PC-3 (cell line): ENCODE measurements at regions not wholly inside any gene's neighbourhood (a gene's known extent, or its start where the extent isn't known, plus 50 kb on each side); places are given as distances from the start of the nearest gene placed in this dataset.
"Not testable (repeated sequence)": the region's sequence is repeated elsewhere in the genome, so short reads cannot be mapped to it uniquely, and the experiment has no call there.

Experiments
- ATAC-seq: fragments of 200-7000 bp; cut with Tn5 transposase; 2 replicates; pipeline ENCODE4 v1.9.1; 2020; ENCODE audit warnings: mild to moderate bottlenecking, moderate library complexity
- BruUV-seq: library from RNA; stranded (reverse); fragments of 400-500 nt; replicated peaks from 2 replicates; lab custom pipeline; 2021; lab: Mats Ljungman, UMichigan
- CTCF ChIA-PET: fragments of 300-600 bp; sonication (Branson Sonifier 250); formaldehyde crosslinking; loops from one replicate; lab custom pipeline; 2022; ENCODE audit warnings: antibody characterized with exemption; lab: Charles Lee
- POLR2A ChIA-PET: fragments of 300-600 bp; sonication (Branson Sonifier 250); formaldehyde crosslinking; loops from one replicate; lab custom pipeline; 2022; ENCODE audit warnings: antibody characterized with exemption; ENCODE audit not compliant: unreplicated experiment; lab: Charles Lee
- DNase-seq: peaks from one replicate; pipeline ENCODE4 v3.0.0-alpha.2; 2015
- H2AFZ ChIP-seq: fragments of 300-600 bp; sonication (generic); 2 replicates; pipeline ENCODE4 v1.6.0; 2016; ENCODE audit warnings: antibody characterized with exemption, low read length
- H3F3A ChIP-seq: fragments of 300-600 bp; sonication (generic); one replicate; pipeline ENCODE4 v1.6.0; 2017; ENCODE audit warnings: antibody characterized with exemption, low read length, control low read depth, mild to moderate bottlenecking; ENCODE audit not compliant: unreplicated experiment
- H3K27ac ChIP-seq: fragments of 300-600 bp; sonication (generic); 2 replicates; pipeline ENCODE4 v1.5.1; 2016; ENCODE audit warnings: mild to moderate bottlenecking, low read length
- H3K27me3 ChIP-seq: fragments of 300-600 bp; sonication (generic); 2 replicates; pipeline ENCODE4 v1.6.1; 2016; ENCODE audit warnings: low read length, mixed read lengths
- H3K36me3 ChIP-seq: fragments of 300-600 bp; sonication (generic); 2 replicates; pipeline ENCODE4 v1.6.1; 2016; ENCODE audit warnings: low read depth, mixed run types, low read length, mixed read lengths
- H3K4me1 ChIP-seq: fragments of 300-600 bp; sonication (generic); 2 replicates; pipeline ENCODE4 v1.5.1; 2016; ENCODE audit warnings: low read length; ENCODE audit not compliant: insufficient read depth
- H3K4me2 ChIP-seq: fragments of 300-600 bp; sonication (generic); 2 replicates; pipeline ENCODE4 v1.6.0; 2016; ENCODE audit warnings: low read length
- H3K4me3 ChIP-seq: fragments of 300-600 bp; sonication (generic); 2 replicates; pipeline ENCODE4 v1.5.1; 2016; ENCODE audit warnings: mild to moderate bottlenecking, low read length, mixed read lengths
- H3K79me2 ChIP-seq: fragments of 300-600 bp; sonication (generic); 2 replicates; pipeline ENCODE4 v1.6.1; 2017; ENCODE audit warnings: low read length, mixed read lengths
- H3K9ac ChIP-seq: fragments of 300-600 bp; sonication (generic); 2 replicates; pipeline ENCODE4 v1.6.0; 2016; ENCODE audit warnings: mild to moderate bottlenecking, low read length
- H3K9me2 ChIP-seq: fragments of 300-600 bp; sonication (generic); replicated peaks from 2 replicates; pipeline ENCODE4 v1.6.1; 2016; ENCODE audit warnings: mixed run types, low read length, mixed read lengths
- H3K9me3 ChIP-seq: fragments of 300-600 bp; sonication (generic); 2 replicates; pipeline ENCODE4 v1.6.1; 2016; ENCODE audit warnings: low read length, mixed read lengths
- H4K20me1 ChIP-seq: fragments of 300-600 bp; sonication (generic); 2 replicates; pipeline ENCODE4 v1.6.1; 2016; ENCODE audit warnings: low read length, mixed read lengths
- CTCF ChIP-seq: fragments of 300-600 bp; sonication (generic); conservative IDR thresholded peaks from 2 replicates; pipeline ENCODE4 v1.5.1; 2017; ENCODE audit warnings: antibody characterized with exemption, low read depth, mild to moderate bottlenecking, low read length
- EZH2 ChIP-seq: fragments of 300-600 bp; sonication (generic); IDR thresholded peaks from one replicate; pipeline ENCODE4 v1.6.1; 2017; ENCODE audit warnings: antibody characterized with exemption, mild to moderate bottlenecking, low read length; ENCODE audit not compliant: unreplicated experiment
- EZH2phosphoT487 ChIP-seq: fragments of 300-600 bp; sonication (generic); IDR thresholded peaks from 2 replicates; pipeline ENCODE4 v1.6.1; 2018; ENCODE audit warnings: mild to moderate bottlenecking, antibody characterized with exemption, low read length, borderline replicate concordance
- intact Hi-C: fragments of 100-400 bp; cut with micrococcal nuclease; formaldehyde crosslinking; loops from 2 replicates; pipeline ENCODE4 v1.9.0; 2023

- peaks cover 11% of the 10 kb centered on the region; the same call in 1 of the 2 replicates for H3K9me3 ChIP-seq
- H3K4me2 ChIP-seq = no peak overlapping the region
- H3K27me3 ChIP-seq = no peaks in the 10 kb centered on the region
- H3K9me2 ChIP-seq = no peaks in the 10 kb centered on the region
- BruUV-seq = no TSS peak
- no peaks in the 10 kb centered on the region for H4K20me1 ChIP-seq
- ChIA-PET CTCF (no interaction called here), POLR2A (no interaction called here)
- no peak overlapping the region for H3K9ac ChIP-seq
- no peaks in the 10 kb centered on the region for H3K4me1 ChIP-seq
- H3K79me2 ChIP-seq = no peaks in the 10 kb centered on the region
- H2AFZ ChIP-seq = no peak overlapping the region
- H3F3A ChIP-seq = no peaks in the 10 kb centered on the region
- H3K27ac ChIP-seq = no peak overlapping the region
- DNase-seq (no peak), ATAC-seq (no peak)
- no peaks in the 10 kb centered on the region for H3K36me3 ChIP-seq
- intact Hi-C loops = no loop called here
- no peak for TF ChIP-seq CTCF
- TF ChIP-seq EZH2phosphoT487 = no peak
- no peak for TF ChIP-seq EZH2
- no peak overlapping the region for H3K4me3 ChIP-seq
Observed at GRCh38 chr18:4528405-4528804, 73.3 kb upstream of the DLGAP1 start.

- H4K20me1 ChIP-seq, BruUV-seq, H3F3A ChIP-seq, POLR2A ChIA-PET, H3K9ac ChIP-seq, CTCF ChIA-PET, ATAC-seq, H2AFZ ChIP-seq, H3K79me2 ChIP-seq, H3K27ac ChIP-seq, H3K9me2 ChIP-seq, H3K4me1 ChIP-seq, H3K4me2 ChIP-seq, intact Hi-C loops, H3K36me3 ChIP-seq, DNase-seq, H3K4me3 ChIP-seq, H3K27me3 ChIP-seq: not testable (repeated sequence)
- peaks cover 12% of the 10 kb centered on the region; the same call in 1 of the 2 replicates for H3K9me3 ChIP-seq
Observed at GRCh38 chr18:4527826-4528225, 72.7 kb upstream of the DLGAP1 start.

DNA sequence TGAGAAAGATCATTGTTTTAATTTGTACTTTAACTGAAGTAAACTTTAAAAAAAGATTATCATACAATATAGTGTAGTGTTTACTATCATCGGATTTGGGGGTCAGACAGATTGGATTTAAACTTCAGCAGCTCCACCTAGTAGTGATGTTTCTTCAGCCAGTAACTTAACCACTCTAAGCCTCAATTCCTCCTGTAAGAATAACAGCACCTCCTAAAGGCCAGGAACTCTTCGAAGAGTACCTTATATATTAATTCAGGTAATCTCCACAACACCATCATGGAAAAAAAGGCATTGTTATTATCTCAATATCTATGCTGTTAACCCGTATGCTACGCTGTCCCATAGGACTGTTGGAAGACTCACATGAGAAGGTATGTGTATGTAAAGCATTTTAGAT is 69.0 kb upstream of the DLGAP1 start:
- ATAC-seq (no peak), DNase-seq (no peak)
- no peaks in the 10 kb centered on the region for H3K79me2 ChIP-seq
- BruUV-seq = no TSS peak
- H3K36me3 ChIP-seq = no peaks in the 10 kb centered on the region
- no peaks in the 10 kb centered on the region for H3F3A ChIP-seq
- no peaks in the 10 kb centered on the region for H4K20me1 ChIP-seq
- no peaks in the 10 kb centered on the region for H3K9me2 ChIP-seq
- CTCF ChIA-PET = no interaction called here
- no peak overlapping the region for H3K9ac ChIP-seq
- POLR2A ChIA-PET = no interaction called here
- peaks cover 32% of the 10 kb centered on the region for H3K9me3 ChIP-seq
- H3K27ac ChIP-seq = no peak overlapping the region
- H3K4me2 ChIP-seq = no peak overlapping the region
- intact Hi-C loops = no loop called here
- H3K4me3 ChIP-seq = no peak overlapping the region
- no peaks in the 10 kb centered on the region for H3K27me3 ChIP-seq
- H2AFZ ChIP-seq = no peak overlapping the region
- no peaks in the 10 kb centered on the region for H3K4me1 ChIP-seq
- TF ChIP-seq CTCF (no peak), EZH2phosphoT487 (no peak), EZH2 (no peak)
